HG02798 (cell line): ENCODE measurements at regions not wholly inside any gene's neighbourhood (a gene's known extent, or its start where the extent isn't known, plus 50 kb on each side); places are given as distances from the start of the nearest gene placed in this dataset.
A peak's percentile ranks its signal among the peaks of the same experiment; 100 is the strongest.

Experiments
- ATAC-seq: cut with Tn5 transposase; IDR thresholded peaks from one replicate; pipeline ENCODE4 v1.9.1; 2021; ENCODE audit warnings: mild to moderate bottlenecking; ENCODE audit not compliant: unreplicated experiment, poor library complexity

DNA sequence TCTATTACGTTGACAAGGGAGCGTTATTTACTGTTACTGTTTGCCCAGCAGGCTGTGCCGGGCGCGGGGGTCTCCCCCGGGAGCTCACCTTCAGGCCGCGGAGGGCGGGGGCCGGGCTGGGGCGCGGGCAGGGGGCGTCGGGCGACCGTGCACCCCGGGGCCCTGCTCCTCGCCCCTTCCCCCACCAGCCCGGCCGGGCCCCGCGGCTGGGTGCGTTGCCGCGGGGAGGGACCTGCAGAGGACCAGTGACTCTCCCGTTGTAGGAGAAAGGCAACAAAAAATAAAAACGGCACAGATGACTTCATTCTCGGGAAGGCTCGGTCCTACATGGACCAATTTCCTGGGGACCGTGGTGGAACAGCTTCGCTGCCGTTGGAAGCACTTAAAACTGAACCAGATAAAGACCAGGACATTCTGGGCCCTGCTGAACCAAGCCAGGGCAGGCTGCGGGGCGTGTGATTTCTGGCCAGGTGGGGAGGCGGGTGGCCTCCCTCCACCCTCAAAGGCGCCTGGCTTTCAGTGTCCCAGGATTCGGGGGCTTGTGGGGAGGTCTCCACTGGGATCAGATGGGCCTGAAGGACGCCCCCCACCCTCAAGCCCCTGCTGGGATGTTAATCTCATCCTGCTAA is 57.4 kb downstream of the IGLL1 start:
- no peak for ATAC-seq

- peak; percentile 66 for ATAC-seq
These were observed 58.5 kb downstream of the IGLL1 start for GRCh38 chr22:23521441-23522113.

DNA sequence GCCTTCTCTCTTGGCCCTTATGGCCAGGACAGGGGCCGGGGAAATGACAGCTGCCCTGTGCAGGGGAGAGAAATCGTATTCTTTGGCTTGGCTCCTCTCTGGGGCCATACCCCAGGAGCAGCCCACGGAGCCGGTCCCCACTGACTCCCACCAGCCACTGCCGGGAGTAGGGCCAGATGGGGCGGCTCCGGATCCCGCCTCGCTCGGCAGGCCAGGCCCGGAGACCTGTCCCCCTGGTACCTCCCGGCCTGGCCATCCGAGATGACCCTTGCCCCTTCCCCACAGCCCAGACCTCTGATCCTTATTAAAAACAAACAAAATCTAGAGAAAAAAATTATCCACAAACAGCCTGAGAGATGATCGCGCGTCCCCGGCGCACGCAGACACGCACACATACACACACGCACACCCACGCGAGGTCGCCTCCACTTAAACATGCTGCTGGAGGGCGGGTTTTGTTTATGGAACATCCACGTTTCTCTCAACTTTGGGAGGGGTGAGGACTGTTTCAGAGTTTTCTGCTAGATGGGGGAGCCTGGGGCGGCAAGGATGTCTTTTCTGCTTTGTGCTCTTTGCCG is 59.1 kb downstream of the IGLL1 start:
- ATAC-seq = no peak

- ATAC-seq = no peak
These were observed 60.5 kb downstream of the IGLL1 start for GRCh38 chr22:23519442-23520157.

DNA sequence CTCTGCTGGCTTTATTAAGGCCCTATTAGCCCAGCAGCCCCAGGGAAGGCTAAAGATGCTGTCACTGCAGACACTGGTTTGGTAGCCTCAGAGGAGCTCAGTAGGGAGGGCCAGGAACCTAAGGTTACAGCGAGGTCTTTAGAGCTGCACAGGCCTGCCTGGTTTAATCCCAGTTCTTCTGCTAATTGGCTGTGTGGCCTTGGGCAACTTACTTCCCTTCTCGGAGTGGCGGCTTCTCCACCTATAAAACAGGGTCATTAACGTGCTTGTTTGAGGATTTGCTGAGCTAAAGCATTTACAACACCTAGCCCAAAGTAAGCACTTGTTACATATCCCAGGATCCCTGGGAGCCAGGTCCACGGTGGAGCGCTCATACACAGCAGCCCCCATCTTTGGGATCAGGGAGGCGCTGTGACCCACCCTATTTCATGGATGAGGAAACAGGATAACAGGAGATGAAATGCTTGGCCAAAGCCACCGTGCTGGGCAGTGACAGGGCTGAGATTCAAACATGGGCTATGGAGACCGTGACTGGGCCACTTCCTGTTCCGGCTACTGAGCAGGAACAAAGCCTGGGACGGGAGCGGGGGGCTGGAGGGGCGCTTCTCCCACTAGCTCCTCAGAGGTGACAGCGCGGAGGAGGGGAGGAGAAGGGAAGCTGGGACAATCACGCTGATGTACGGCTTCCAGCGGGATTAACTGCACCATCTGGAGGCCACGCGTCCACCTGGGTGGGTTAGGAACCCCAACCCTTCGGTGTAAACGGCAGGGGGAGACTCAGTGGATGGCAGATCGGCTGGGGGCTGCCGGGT is 61.5 kb downstream of the IGLL1 start:
- ATAC-seq = no peak

- ATAC-seq = no peak
These were observed 62.2 kb downstream of the IGLL1 start for GRCh38 chr22:23517804-23518375.

DNA sequence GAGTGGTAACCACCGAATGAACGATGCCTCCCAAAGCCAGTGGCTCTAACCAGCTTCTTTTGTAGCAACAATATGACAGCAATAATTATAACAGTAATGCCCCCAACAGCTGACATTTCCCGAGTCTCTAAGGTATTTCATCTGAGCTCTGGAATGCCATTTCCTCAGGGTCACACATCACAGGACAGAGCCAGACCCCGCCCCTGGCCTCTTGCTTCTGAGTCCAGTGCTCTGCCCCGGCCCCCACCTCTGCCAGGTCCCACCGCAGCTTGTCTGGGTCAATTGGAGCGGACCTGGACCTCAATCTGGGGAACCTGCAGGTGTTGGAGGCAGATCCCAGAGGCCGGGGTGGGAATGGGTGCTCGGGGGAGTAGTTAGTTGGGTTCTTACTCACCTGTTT is 63.8 kb downstream of the IGLL1 start:
- no peak for ATAC-seq

DNA sequence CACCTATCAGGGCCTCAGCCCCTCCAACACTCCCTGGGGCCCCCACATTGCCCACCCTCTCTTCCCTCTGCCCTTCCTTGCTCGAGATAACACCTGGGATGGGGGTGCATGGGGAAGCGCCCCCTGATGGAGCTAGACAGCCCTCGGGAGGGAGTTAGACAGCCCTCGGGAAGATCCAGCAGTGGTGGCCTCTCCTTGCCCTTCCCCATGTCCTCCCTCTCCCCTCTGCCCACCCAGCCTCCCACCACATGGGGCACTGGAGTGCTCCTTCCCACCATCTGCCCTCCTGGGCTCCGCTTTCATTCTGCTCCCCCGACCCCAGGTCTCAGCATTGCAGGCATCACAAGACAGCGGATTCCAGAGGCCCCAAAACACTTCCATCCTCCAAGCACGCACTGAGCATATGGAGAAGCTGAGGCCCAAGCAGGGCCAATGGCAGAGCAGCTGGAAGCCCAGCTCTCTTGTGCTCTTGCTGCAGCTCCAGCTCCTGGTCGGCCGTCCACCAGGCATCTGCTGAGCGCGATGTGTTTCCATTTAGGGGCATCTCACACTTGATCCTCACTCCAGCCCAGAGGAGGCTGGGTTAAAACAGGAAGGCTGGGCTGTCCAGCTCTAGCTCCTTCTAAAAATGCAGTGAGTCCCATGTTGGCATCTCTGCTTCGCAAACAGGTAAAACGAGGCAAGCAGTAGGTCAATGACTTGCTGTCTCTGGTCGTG is 65.6 kb downstream of the IGLL1 start:
- no peak for ATAC-seq

DNA sequence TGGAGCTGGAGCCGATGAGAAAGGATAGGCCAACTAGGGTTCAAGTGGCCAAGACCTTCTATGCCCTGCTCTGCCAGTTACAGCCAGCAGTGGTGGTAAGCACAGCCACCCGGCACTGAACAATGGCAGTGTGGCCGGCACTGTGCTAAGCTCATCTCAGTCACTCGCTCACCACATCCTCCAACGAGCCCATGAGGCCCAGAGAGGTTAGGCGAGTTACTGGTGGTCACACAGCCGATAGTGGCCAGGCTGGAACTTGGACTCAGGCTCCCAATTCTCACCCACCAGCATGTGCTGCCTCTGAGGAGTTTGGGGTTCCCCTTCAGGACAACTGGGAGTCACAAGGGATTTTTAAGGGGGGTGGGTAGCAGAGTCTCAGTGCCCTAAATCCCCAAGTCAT is 66.4 kb downstream of the IGLL1 start:
- ATAC-seq = no peak

DNA sequence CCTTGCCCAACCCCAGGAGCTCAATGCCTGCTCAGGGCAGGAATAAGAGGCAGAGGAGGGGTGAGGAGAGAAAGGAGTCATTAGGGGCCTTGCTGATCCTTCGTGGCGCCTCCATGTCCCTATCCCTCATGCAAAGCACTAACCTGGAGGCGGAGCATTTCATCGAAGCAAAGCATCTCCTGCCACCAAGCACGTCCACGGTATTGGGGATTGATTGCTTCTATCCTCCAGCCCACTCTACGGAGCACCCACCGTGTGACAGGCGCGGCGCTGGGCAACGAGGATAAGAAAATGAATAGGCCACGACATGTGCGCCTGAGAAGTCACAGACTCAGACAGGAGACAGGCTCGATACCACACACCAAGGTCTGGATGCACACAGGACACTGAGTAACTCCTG is 67.0 kb downstream of the IGLL1 start:
- no peak for ATAC-seq

DNA sequence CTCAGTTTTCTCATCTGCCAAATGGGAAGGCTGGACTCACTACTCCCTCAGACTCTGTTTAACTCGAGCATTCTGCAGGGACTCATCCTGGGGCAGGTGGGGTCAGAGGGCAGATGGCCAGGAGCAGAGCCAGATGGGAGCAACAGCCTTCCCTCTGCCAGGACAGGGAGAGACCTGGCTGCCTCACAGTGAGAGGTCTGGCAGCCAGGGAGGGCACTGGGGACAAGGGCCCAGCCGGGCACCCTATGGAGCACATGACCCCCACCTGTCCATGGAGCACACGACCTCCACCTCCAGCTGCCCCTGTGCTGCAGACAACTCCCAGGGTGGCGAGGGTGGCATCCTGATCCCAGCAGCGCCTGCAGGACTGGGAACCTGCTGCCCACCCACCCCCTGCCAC is 67.4 kb downstream of the IGLL1 start:
- ATAC-seq = no peak

- no peak for ATAC-seq
These were observed 67.8 kb downstream of the IGLL1 start for GRCh38 chr22:23512348-23512705.

DNA sequence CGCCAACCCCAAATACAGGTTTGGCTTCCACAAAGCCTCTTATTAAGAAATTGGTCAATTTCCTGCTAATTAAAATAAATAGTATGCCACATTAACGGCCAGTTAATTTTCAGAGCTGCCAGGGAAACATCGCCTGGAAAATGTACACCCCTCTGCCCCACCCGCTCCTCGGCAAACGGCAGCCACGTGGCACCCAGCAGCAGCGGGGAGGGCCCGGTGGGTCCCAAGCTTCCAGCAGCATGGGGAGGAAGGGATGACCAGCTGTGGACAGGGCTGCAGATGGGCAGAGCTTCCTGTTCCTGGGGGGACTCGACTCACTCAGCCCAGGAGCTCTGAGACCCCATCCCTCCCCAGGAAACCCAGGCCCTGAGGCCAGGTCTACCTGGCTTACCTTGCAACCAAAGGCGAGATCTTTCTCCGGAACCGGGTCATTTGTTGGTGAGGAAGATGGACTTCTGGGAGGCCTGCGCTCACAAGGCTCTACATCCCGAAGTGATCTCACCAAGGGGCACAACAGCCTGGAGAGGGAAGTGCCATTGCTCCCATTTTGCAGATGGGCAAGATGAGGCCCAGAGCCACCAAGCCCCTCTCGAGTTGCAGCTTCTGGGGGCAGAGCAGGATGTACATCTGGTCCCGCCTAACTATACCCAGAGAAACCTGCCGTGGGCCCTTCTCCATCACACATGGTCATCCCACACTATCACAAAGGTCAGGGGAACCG is 68.3 kb downstream of the IGLL1 start:
- ATAC-seq = no peak

GRCh38 chr22:23509571-23510302 is 70.4 kb downstream of the IGLL1 start:
- no peak for ATAC-seq

GRCh38 chr22:23504516-23504915 is 75.6 kb downstream of the IGLL1 start:
- no peak for ATAC-seq

- ATAC-seq = no peak
These were observed 76.2 kb downstream of the IGLL1 start for GRCh38 chr22:23503736-23504440.

DNA sequence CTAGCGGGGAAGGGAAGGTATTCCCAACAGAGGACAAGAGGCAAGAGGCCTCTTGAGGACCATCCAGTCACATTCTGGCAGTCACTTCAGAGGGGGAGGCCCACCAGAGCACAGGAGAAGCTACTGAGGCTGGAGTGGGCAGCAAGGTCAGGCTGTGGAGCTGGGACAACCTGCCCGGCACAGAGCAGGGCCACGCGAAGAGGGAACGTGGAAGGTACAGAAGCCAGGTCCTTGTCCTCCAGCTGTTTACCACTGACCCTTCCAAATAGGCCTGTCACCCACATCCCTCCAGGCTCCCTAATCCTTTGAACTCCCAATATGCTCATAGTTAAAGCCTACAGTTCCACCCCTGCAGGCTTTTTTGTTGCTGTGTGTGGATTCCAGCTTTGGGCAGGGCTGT is 76.9 kb downstream of the IGLL1 start:
- no peak for ATAC-seq

GRCh38 chr22:23501708-23502107 is 78.4 kb downstream of the IGLL1 start:
- no peak for ATAC-seq
